H1 (cell line): ENCODE measurements at regions not wholly inside any gene's neighbourhood (a gene's known extent, or its start where the extent isn't known, plus 50 kb on each side); places are given as distances from the start of the nearest gene placed in this dataset.

Experiments
- CTCF ChIA-PET: fragments of 300-600 bp; sonication (Branson Sonifier 250); formaldehyde crosslinking; loops from one replicate; lab custom pipeline; 2021; ENCODE audit not compliant: partially characterized antibody; lab: Charles Lee
- POLR2A ChIA-PET: fragments of 300-600 bp; sonication (Branson Sonifier 250); formaldehyde crosslinking; loops from one replicate; lab custom pipeline; 2021; ENCODE audit warnings: inconsistent platforms; ENCODE audit not compliant: partially characterized antibody; lab: Charles Lee
- DNase-seq, 2 experiments: peaks; one replicate each; pipeline versions ENCODE4 v3.0.0 to v3.0.0-alpha.2; 2010 to 2022; ENCODE audit warnings: low spot score in 2 of 2, low read depth in 1 of 2, mixed read lengths in 1 of 2
- FAIRE-seq: peaks from 2 replicates; lab custom pipeline; 2011; peaks lifted over from hg19 to GRCh38; lab: Jason Lieb, UNC
- H2AFZ ChIP-seq: 2 replicates; pipeline ENCODE4 v1.8.1; 2012; ENCODE audit warnings: low read length, inconsistent platforms
- H2AK5ac ChIP-seq: 2 replicates; pipeline ENCODE4 v1.6.1; 2013; ENCODE audit warnings: low read depth, low read length
- H2BK120ac ChIP-seq: replicated peaks from 2 replicates; pipeline ENCODE3; 2013; ENCODE audit warnings: low read depth, low read length, inconsistent platforms
- H2BK12ac ChIP-seq: 2 replicates; pipeline ENCODE4 v1.6.1; 2013; ENCODE audit warnings: low read depth, low read length
- H2BK15ac ChIP-seq: 2 replicates; pipeline ENCODE4 v1.6.1; 2013; ENCODE audit warnings: low read length
- H2BK20ac ChIP-seq: 2 replicates; pipeline ENCODE4 v1.6.1; 2013; ENCODE audit warnings: low read length
- H2BK5ac ChIP-seq: 2 replicates; pipeline ENCODE4 v1.6.1; 2013; ENCODE audit warnings: low read depth, low read length
- H3K14ac ChIP-seq: 2 replicates; pipeline ENCODE4 v1.6.1; 2013; ENCODE audit warnings: inconsistent platforms; ENCODE audit not compliant: insufficient read length
- H3K18ac ChIP-seq: 2 replicates; pipeline ENCODE4 v1.6.1; 2013; ENCODE audit warnings: low read length; ENCODE audit errors: extremely low read depth
- H3K23ac ChIP-seq: 2 replicates; pipeline ENCODE4 v1.6.1; 2013; ENCODE audit warnings: inconsistent platforms; ENCODE audit not compliant: insufficient read length
- H3K23me2 ChIP-seq: 2 replicates; pipeline ENCODE4 v1.6.1; 2013; ENCODE audit warnings: low read depth, low read length
- H3K27ac ChIP-seq: 2 replicates; pipeline ENCODE4 v1.6.1; 2011; ENCODE audit warnings: low read depth, low read length, inconsistent platforms
- H3K27me3 ChIP-seq, 4 experiments: replicated peaks in 1 of 4; 1 replicate in 1 of 4; 2 replicates in 3 of 4; pipeline versions ENCODE4 v1.6.1 to v1.8.1; 2011 to 2013; ENCODE audit warnings: low read length in 3 of 4, mild to moderate bottlenecking in 3 of 4, inconsistent platforms in 2 of 4, mixed read lengths in 2 of 4, moderate library complexity in 1 of 4; ENCODE audit not compliant: control insufficient read depth in 3 of 4, insufficient read depth in 3 of 4; ENCODE audit errors: extremely low read depth in 1 of 4
- H3K36me3 ChIP-seq, 4 experiments: 2 replicates each; pipeline versions ENCODE4 v1.6.1 to v1.8.1; 2011 to 2013; ENCODE audit warnings: mild to moderate bottlenecking in 4 of 4, low read length in 3 of 4, moderate library complexity in 2 of 4, control low read depth in 1 of 4, inconsistent platforms in 1 of 4; ENCODE audit not compliant: insufficient read depth in 4 of 4, control insufficient read depth in 2 of 4
- H3K4ac ChIP-seq: replicated peaks from 2 replicates; pipeline ENCODE3; 2013; ENCODE audit warnings: low read length, low read depth, mixed read lengths, inconsistent platforms; ENCODE audit not compliant: insufficient read length
- H3K4me1 ChIP-seq, 4 experiments: replicated peaks in 1 of 4; 1 replicate in 1 of 4; 2 replicates in 3 of 4; pipeline versions ENCODE4 v1.6.1 to v1.8.1; 2011 to 2013; ENCODE audit warnings: low read length in 3 of 4, inconsistent platforms in 2 of 4, mixed read lengths in 1 of 4; ENCODE audit not compliant: insufficient read depth in 4 of 4, control insufficient read depth in 3 of 4
- H3K4me2 ChIP-seq, 2 experiments: 2 replicates each; pipeline versions ENCODE4 v1.6.1 to v1.8.1; 2011 to 2013; ENCODE audit warnings: low read depth in 2 of 2, low read length in 2 of 2, control low read depth in 1 of 2, inconsistent platforms in 1 of 2, mild to moderate bottlenecking in 1 of 2; ENCODE audit not compliant: insufficient read depth in 1 of 2
- H3K4me3 ChIP-seq, 4 experiments: fragments of 200-600, 300-600 bp in 1 of 4; sonication (generic), shearing (Covaris generic), sonication (Bioruptor Twin) in 1 of 4; 2 replicates each; pipeline versions ENCODE4 v1.5.1 to v1.8.1; 2011 to 2016; ENCODE audit warnings: low read length in 4 of 4, low read depth in 3 of 4, control low read depth in 2 of 4, inconsistent platforms in 2 of 4, mild to moderate bottlenecking in 2 of 4, mixed read lengths in 1 of 4, moderate library complexity in 1 of 4; ENCODE audit not compliant: insufficient read depth in 2 of 4; ENCODE audit errors: extremely low read depth in 1 of 4
- H3K56ac ChIP-seq: replicated peaks from 2 replicates; pipeline ENCODE3; 2013; ENCODE audit warnings: low read depth, mild to moderate bottlenecking, mixed read lengths, low read length, inconsistent platforms; ENCODE audit not compliant: insufficient read length
- H3K79me1 ChIP-seq: 2 replicates; pipeline ENCODE4 v1.6.1; 2013; ENCODE audit warnings: low read depth, low read length, control low read depth
- H3K79me2 ChIP-seq, 2 experiments: 2 replicates each; pipeline versions ENCODE4 v1.6.1 to v1.8.1; 2012 to 2013; ENCODE audit warnings: low read length in 2 of 2, mild to moderate bottlenecking in 2 of 2, inconsistent platforms in 1 of 2; ENCODE audit not compliant: insufficient read depth in 2 of 2, control insufficient read depth in 1 of 2
- H3K9ac ChIP-seq, 4 experiments: replicated peaks in 1 of 4; 1 replicate in 1 of 4; 2 replicates in 3 of 4; pipeline versions ENCODE4 v1.6.1 to v1.8.1; 2011 to 2013; ENCODE audit warnings: low read depth in 3 of 4, low read length in 3 of 4, control low read depth in 2 of 4, mild to moderate bottlenecking in 2 of 4, moderate library complexity in 2 of 4, inconsistent platforms in 1 of 4; ENCODE audit errors: extremely low read depth in 1 of 4
- H3K9me3 ChIP-seq, 2 experiments: 2 replicates each; pipeline versions ENCODE4 v1.6.1 to v1.8.1; 2012 to 2013; ENCODE audit warnings: mild to moderate bottlenecking in 2 of 2, moderate library complexity in 2 of 2, control low read depth in 1 of 2, inconsistent platforms in 1 of 2, low read depth in 1 of 2, low read length in 1 of 2, mixed read lengths in 1 of 2; ENCODE audit not compliant: insufficient read depth in 2 of 2
- H4K20me1 ChIP-seq, 2 experiments: replicated peaks in 1 of 2; 2 replicates each; pipeline versions ENCODE3 to v1.8.1; 2011 to 2013; ENCODE audit warnings: inconsistent platforms in 2 of 2, low read length in 2 of 2, mild to moderate bottlenecking in 1 of 2; ENCODE audit not compliant: insufficient read depth in 2 of 2, control insufficient read depth in 1 of 2
- H4K5ac ChIP-seq: 2 replicates; pipeline ENCODE4 v1.6.1; 2013; ENCODE audit warnings: low read length, low read depth, mixed read lengths, inconsistent platforms; ENCODE audit not compliant: insufficient read length
- H4K8ac ChIP-seq: 2 replicates; pipeline ENCODE4 v1.8.0; 2013; ENCODE audit warnings: mild to moderate bottlenecking, moderate library complexity, low read length, inconsistent platforms; ENCODE audit not compliant: insufficient read depth; ENCODE audit errors: extremely low read depth
- H4K91ac ChIP-seq: replicated peaks from 2 replicates; pipeline ENCODE3; 2013; ENCODE audit warnings: low read length, mixed read lengths, inconsistent platforms; ENCODE audit not compliant: insufficient read length
- BCL11A ChIP-seq, 2 experiments: IDR thresholded peaks; one replicate each; pipeline ENCODE4 v1.6.1; 2011; ENCODE audit warnings: low read depth in 2 of 2, low read length in 2 of 2, mild to moderate bottlenecking in 2 of 2
- CHD2 ChIP-seq: IDR thresholded peaks from 2 replicates; pipeline ENCODE4 v1.6.1; 2012; ENCODE audit warnings: low read length, improper control_type of control experiment
- EP300 ChIP-seq, 2 experiments: IDR thresholded peaks; 1 replicate in 1 of 2; 2 replicates in 1 of 2; pipeline ENCODE4 v1.6.1; 2011 to 2012; ENCODE audit warnings: low read depth in 2 of 2, low read length in 2 of 2, mild to moderate bottlenecking in 2 of 2, borderline replicate concordance in 1 of 2, inconsistent platforms in 1 of 2, moderate library complexity in 1 of 2
- FOSL1 ChIP-seq: IDR thresholded peaks from 2 replicates; pipeline ENCODE4 v1.6.1; 2011; ENCODE audit warnings: mild to moderate bottlenecking, low read depth, low read length, moderate library complexity; ENCODE audit not compliant: insufficient read depth
- HDAC6 ChIP-seq: IDR thresholded peaks from one replicate; pipeline ENCODE4 v1.7.1; 2012; ENCODE audit warnings: low read depth, mild to moderate bottlenecking, inconsistent platforms, low read length, moderate library complexity
- KDM1A ChIP-seq: fragments of 200-600, 300-600 bp; sonication (generic); IDR thresholded peaks from 2 replicates; pipeline ENCODE4 v1.7.1; 2016; ENCODE audit warnings: mild to moderate bottlenecking, low read length, borderline replicate concordance
- KDM4A ChIP-seq: IDR thresholded peaks from one replicate; pipeline ENCODE4 v1.7.1; 2012; ENCODE audit warnings: low read depth, mild to moderate bottlenecking, moderate library complexity, low read length, inconsistent platforms; ENCODE audit not compliant: severe bottlenecking
- POU5F1 ChIP-seq: IDR thresholded peaks from 2 replicates; pipeline ENCODE4 v1.6.1; 2011; ENCODE audit warnings: low read depth, mild to moderate bottlenecking, low read length, moderate library complexity
- RAD21 ChIP-seq, 2 experiments: IDR thresholded peaks in 1 of 2; conservative IDR thresholded peaks in 1 of 2; 2 replicates each; pipeline ENCODE4 v1.6.1; 2011; ENCODE audit warnings: low read depth in 2 of 2, low read length in 2 of 2, improper control_type of control experiment in 1 of 2, inconsistent platforms in 1 of 2, mild to moderate bottlenecking in 1 of 2, moderate library complexity in 1 of 2
- RBBP5 ChIP-seq: IDR thresholded peaks from 2 replicates; pipeline ENCODE4 v1.7.1; 2012; ENCODE audit warnings: low read depth, mild to moderate bottlenecking, inconsistent platforms, low read length, moderate library complexity, borderline replicate concordance
- SIRT6 ChIP-seq: IDR thresholded peaks from one replicate; pipeline ENCODE4 v1.7.1; 2012; ENCODE audit warnings: low read length, inconsistent platforms
- SP1 ChIP-seq: IDR thresholded peaks from 2 replicates; pipeline ENCODE4 v1.6.1; 2011; ENCODE audit warnings: low read depth, low read length
- SRF ChIP-seq: IDR thresholded peaks from 2 replicates; pipeline ENCODE4 v1.6.1; 2011; ENCODE audit warnings: mild to moderate bottlenecking, low read depth, low read length, moderate library complexity
- TCF12 ChIP-seq: IDR thresholded peaks from 2 replicates; pipeline ENCODE4 v1.6.1; 2011; ENCODE audit warnings: low read depth, mild to moderate bottlenecking, low read length
- YY1 ChIP-seq: IDR thresholded peaks from 2 replicates; pipeline ENCODE4 v1.6.1; 2011; ENCODE audit warnings: low read depth, mild to moderate bottlenecking, low read length
- WGBS, 2 experiments: shearing (Covaris generic) in 1 of 2; methylation state at CpG; one replicate each; pipeline versions ENCODE4 v1.1.6 to v1.1.7; 2013 to 2015; ENCODE audit warnings: low lambda C conversion rate in 2 of 2, mixed read lengths in 2 of 2, inconsistent platforms in 1 of 2, low coverage in 1 of 2, missing lambda C conversion rate in 1 of 2; ENCODE audit not compliant: insufficient replicate concordance in 2 of 2, insufficient coverage in 1 of 2, insufficient read length in 1 of 2; ENCODE audit errors: extremely low coverage in 1 of 2, missing lambda C conversion rate in 1 of 2; 5-methylcytosine and 5-hydroxymethylcytosine counted together

DNA sequence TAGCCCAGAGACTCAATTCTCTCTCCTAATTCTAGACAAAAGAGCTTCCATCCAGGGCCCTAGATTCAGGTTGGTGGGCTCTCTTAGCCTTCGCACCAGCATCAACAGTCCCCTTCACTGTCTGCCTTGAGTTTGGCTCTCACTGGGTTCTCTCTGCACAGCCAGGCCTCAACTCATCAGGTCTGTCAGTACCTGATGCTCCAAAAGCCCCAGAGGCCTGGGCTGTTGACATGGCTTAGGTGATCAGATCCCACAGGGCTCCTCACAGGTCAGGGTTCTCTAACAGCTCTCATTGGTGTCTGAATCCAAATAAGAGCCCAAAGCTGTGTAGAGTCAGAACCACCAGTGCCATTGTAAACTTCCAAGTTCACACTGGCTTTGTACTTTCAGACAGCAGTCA, 206.6 kb upstream of the PPP2R3A start:
- TF ChIP-seq KDM1A = no peak
- no peak for TF ChIP-seq POU5F1
- no peak for TF ChIP-seq RAD21 (IDR thresholded peaks at IDR 0.05 in 1 of 2, conservative IDR thresholded peaks at IDR 0.05 in 1 of 2; ENCODE audit: low read depth in 2 of 2, low read length in 2 of 2)
- no peak for TF ChIP-seq SRF
- TF ChIP-seq RBBP5 = no peak
- no peak for TF ChIP-seq SP1
- no peak for TF ChIP-seq YY1
- TF ChIP-seq TCF12 = no peak
- no peak for TF ChIP-seq FOSL1
- no peak for TF ChIP-seq SIRT6
- TF ChIP-seq HDAC6 = no peak
- TF ChIP-seq BCL11A (IDR thresholded peaks at IDR 0.05; ENCODE audit: low read depth in 2 of 2, low read length in 2 of 2) = no peak
- TF ChIP-seq CHD2 = no peak
- TF ChIP-seq EP300 (IDR thresholded peaks at IDR 0.05; ENCODE audit: borderline replicate concordance in 1 of 2, low read depth in 2 of 2, low read length in 2 of 2) = no peak
- TF ChIP-seq KDM4A = no peak
- no peak overlapping the region for H3K18ac ChIP-seq
- no peaks in the 10 kb centered on the region for H3K79me2 ChIP-seq
- ChIA-PET CTCF (interaction anchor here (1.3 kb wide), 1 partner anchor 33 kb away, joined by 5 read pairs; no protein-coding TSS in a partner anchor), POLR2A (no interaction called here)
- no peak overlapping the region for H2BK15ac ChIP-seq
- H2BK5ac ChIP-seq = no peak overlapping the region
- no peak overlapping the region for H2BK12ac ChIP-seq
- H3K4me3 ChIP-seq = no peak overlapping the region
- H3K56ac ChIP-seq = no peak overlapping the region
- no peak overlapping the region for H2BK20ac ChIP-seq
- H4K20me1 ChIP-seq = no peaks in the 10 kb centered on the region
- FAIRE-seq = no peak
- H3K14ac ChIP-seq = no peak overlapping the region
- H2AFZ ChIP-seq = no peak overlapping the region
- no peak overlapping the region for H3K4ac ChIP-seq
- no peak overlapping the region for H3K9ac ChIP-seq
- no peak overlapping the region for H3K23ac ChIP-seq
- H4K8ac ChIP-seq = no peak overlapping the region
- H3K27ac ChIP-seq = no peak overlapping the region
- H3K79me1 ChIP-seq = no peaks in the 10 kb centered on the region
- WGBS, 2 experiments = 82% methylated on average over 1 of the region's 1 CpG; no CpG with 5 or more reads in 1 of the 2 experiments
- no peak overlapping the region for H4K91ac ChIP-seq
- no peak overlapping the region for H2BK120ac ChIP-seq
- no peak overlapping the region for H2AK5ac ChIP-seq
- H3K27me3 ChIP-seq = no peaks in the 10 kb centered on the region
- H3K9me3 ChIP-seq = no peaks in the 10 kb centered on the region
- H3K4me2 ChIP-seq = no peak overlapping the region
- H4K5ac ChIP-seq = no peak overlapping the region
- H3K36me3 ChIP-seq = no peaks in the 10 kb centered on the region
- no peaks in the 10 kb centered on the region for H3K23me2 ChIP-seq
- no peaks in the 10 kb centered on the region for H3K4me1 ChIP-seq
- DNase-seq = no peak
